H1 (cell line): ENCODE measurements at regions not wholly inside any gene's neighbourhood (a gene's known extent, or its start where the extent isn't known, plus 50 kb on each side); places are given as distances from the start of the nearest gene placed in this dataset.

ENCODE experiments used
- CHD1 ChIP-seq: IDR thresholded peaks from 2 replicates; pipeline ENCODE4 v1.6.1; 2012; ENCODE audit warnings: low read depth, low read length, improper control_type of control experiment
- CHD2 ChIP-seq: IDR thresholded peaks from 2 replicates; pipeline ENCODE4 v1.6.1; 2012; ENCODE audit warnings: low read length, improper control_type of control experiment
- CHD7 ChIP-seq: fragments of 300-600 bp; sonication (generic); IDR thresholded peaks from 2 replicates; pipeline ENCODE4 v1.7.1; 2012; ENCODE audit warnings: low read length, moderate library complexity, mild to moderate bottlenecking, inconsistent platforms; ENCODE audit not compliant: insufficient replicate concordance
- CTBP2 ChIP-seq: IDR thresholded peaks from 2 replicates; pipeline ENCODE4 v1.7.0; 2011; ENCODE audit warnings: borderline replicate concordance, mild to moderate bottlenecking, moderate library complexity, mixed read lengths, low read length; ENCODE audit not compliant: insufficient read depth, insufficient read length
- E2F6 ChIP-seq: IDR thresholded peaks from 2 replicates; pipeline ENCODE4 v1.6.1; 2012; ENCODE audit warnings: inconsistent platforms
- FOSL1 ChIP-seq: IDR thresholded peaks from 2 replicates; pipeline ENCODE4 v1.6.1; 2011; ENCODE audit warnings: mild to moderate bottlenecking, low read depth, low read length, moderate library complexity; ENCODE audit not compliant: insufficient read depth
- GABPA ChIP-seq: IDR thresholded peaks from 2 replicates; pipeline ENCODE4 v1.6.1; 2011; ENCODE audit warnings: mild to moderate bottlenecking, low read length, moderate library complexity, borderline replicate concordance; ENCODE audit not compliant: insufficient read depth
- TBP ChIP-seq: IDR thresholded peaks from 2 replicates; pipeline ENCODE4 v1.6.1; 2011; ENCODE audit warnings: low read depth, low read length, improper control_type of control experiment
- TCF12 ChIP-seq: IDR thresholded peaks from 2 replicates; pipeline ENCODE4 v1.6.1; 2011; ENCODE audit warnings: low read depth, mild to moderate bottlenecking, low read length

- no peak for TF ChIP-seq CHD7
- TF ChIP-seq GABPA = no peak
- TF ChIP-seq FOSL1 = no peak
- TF ChIP-seq CHD1 = no peak
- no peak for TF ChIP-seq TCF12
- TF ChIP-seq TBP = no peak
- TF ChIP-seq CTBP2 = no peak
- TF ChIP-seq E2F6 = no peak
- no peak for TF ChIP-seq CHD2
These were observed 238.8 kb upstream of the RGS6 start (continued) for GRCh38 chr14:71693381-71693780.
